GM12873 (cell line): ENCODE measurements at regions not wholly inside any gene's neighbourhood (a gene's known extent, or its start where the extent isn't known, plus 50 kb on each side); places are given as distances from the start of the nearest gene placed in this dataset.

Experiments used
- CTCF ChIP-seq: IDR thresholded peaks from 2 replicates; pipeline ENCODE4 v1.5.1; 2012; ENCODE audit warnings: low read depth, mild to moderate bottlenecking, moderate library complexity, low read length, control low read depth; ENCODE audit not compliant: insufficient read depth; ENCODE audit errors: missing control alignments

- peak; percentile 41 for TF ChIP-seq CTCF
These were observed 598.3 kb downstream of the SPRY1 start for GRCh38 chr4:123994917-123995316.

DNA sequence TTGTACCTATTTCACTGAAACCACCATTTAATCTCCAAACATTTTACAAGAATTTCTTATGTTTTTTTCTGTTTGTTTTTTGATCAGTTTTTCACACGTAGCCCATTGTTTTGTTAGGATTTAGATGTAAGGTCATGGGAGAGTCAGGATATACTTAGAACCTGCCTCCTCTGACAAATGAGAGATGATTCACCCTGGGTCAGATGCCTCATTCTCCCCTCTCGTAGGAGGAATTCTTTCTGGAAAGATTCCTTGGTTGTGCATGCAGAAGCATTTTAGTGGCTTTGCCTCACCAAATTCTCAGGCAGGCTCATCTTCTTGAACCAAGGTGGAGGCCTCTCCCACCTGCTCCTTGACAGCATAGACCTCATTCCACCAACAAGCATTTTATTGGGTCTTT is 599.3 kb downstream of the SPRY1 start:
- no peak for TF ChIP-seq CTCF

DNA sequence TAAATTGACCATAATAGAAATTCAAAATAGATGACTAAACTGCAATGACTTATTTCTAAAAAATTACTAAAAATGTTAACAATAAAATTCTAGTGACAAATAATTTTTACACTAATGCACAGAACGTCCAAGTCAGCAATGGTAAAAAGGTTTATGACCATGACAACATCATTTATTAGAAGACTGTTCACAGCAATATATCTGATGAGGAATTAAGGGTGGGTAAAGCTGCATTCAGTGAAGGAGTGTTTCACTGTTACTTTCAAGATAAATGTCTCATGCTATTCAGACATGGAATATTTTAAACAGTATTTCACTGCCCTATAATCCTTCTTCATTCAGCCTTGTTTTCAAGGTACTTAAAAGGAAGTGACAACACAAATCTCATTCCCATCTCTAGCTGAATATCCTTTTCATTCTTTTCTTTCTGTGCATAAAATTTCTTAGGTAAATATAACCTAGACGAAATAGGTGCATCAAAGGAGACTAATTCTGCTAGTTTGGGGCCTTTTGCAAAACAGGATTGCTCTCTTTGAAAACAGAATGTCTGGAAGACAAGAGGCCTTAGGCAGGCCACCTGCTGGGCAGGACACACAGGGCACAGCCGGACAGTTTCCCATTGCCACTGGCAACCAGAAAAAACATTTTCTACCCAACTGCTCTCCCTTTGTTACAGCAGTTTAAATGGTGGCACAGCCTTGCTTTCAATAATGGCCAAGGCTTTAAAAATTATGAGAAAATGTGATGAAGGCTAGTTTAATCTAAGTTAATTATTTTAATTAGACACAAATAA is 600.3 kb downstream of the SPRY1 start:
- TF ChIP-seq CTCF: no peak

DNA sequence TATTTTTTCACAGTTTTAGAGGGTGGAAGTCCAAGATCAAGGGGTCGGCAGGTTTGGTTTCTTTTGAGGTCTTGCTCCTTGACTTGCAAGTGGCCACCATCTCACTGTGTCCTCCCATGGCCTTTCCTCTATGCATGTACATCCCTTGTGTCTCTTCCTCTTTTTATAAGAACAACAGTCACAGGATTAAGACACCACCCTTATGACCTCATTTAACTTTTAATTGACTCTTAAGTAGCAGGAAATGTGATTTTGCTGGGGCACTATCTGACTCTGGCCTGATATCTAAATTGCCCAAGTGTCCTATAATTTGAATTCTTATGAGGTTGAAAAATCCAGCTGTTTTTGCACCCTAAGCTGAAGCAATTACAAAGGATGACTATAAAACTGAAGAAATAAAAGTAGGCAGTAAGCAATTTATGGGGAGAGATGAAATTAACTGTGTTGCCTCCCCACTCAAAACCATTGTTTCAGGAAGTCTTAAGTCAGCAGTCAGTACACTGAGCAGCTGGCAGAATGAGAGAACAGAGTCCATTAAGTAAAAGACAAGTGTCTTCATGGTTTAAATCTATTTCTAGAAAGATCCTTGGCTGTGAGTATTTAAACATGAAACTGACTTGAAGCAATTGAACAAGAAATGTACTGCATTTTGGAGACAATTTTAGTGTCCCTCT is 601.3 kb downstream of the SPRY1 start:
- TF ChIP-seq CTCF: no peak

GRCh38 chr4:124000233-124000632 is 603.6 kb downstream of the SPRY1 start:
- no peak for TF ChIP-seq CTCF

DNA sequence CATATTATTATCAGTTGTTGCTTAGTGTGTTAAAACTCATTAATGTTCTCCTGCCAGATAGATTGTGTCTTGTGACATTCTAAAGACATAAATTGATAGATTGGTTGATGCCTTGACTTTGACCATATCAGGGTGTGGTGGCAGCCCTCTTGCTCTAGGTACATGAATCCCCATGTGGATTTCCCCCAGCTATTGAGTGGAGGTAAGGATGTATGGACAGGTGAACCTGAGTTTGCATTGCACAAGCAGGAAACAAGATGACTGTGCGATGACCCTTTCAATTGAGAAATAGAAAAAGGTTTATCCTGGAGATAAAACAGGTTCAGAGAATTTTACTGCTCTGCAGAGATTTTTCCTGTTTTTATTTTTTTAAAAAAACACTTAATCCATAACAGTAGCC is 619.2 kb downstream of the SPRY1 start:
- no peak for TF ChIP-seq CTCF

DNA sequence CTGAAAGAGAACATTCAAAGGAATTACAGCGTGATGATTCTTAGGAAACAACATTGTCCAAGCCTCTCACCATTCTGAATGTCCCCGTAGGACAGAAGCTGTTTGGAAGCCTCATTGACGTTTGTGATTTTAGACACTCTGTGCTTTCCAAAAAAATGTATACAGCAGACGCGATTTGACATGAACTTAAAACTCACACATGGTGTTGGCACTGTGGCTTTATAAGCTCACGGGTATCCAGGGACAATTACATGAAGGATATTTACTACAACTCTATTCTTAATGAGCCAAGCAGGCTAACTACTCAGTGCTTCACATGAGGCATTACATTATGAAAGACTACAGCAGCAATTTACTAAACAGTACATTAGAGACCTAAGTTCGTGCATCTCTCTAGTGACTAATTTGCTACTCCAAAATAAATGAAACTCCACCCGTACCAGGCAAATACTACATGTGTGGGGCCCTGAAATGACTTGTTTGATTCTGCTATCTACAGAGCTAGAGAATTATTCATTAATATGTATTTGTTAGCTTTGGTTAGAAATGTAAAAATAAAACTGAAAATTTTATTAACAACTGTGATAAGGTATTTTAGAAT is 620.7 kb downstream of the SPRY1 start:
- no peak for TF ChIP-seq CTCF
